COLO668 (cell line): ENCODE measurements at regions not wholly inside any gene's neighbourhood (a gene's known extent, or its start where the extent isn't known, plus 50 kb on each side); places are given as distances from the start of the nearest gene placed in this dataset.
A peak's percentile ranks its signal among the peaks of the same experiment; 100 is the strongest.

Experiments used
- DNase-seq: peaks from one replicate; lab custom pipeline; 2025; ENCODE audit not compliant: unreplicated experiment; lab: John Stamatoyannopoulos, UW

GRCh38 chr18:25962919-25963318 is 127.5 kb downstream of the SS18 start:
- DNase-seq, result no peak

GRCh38 chr18:25962176-25962575 is 128.2 kb downstream of the SS18 start:
- DNase-seq, result no peak

DNA sequence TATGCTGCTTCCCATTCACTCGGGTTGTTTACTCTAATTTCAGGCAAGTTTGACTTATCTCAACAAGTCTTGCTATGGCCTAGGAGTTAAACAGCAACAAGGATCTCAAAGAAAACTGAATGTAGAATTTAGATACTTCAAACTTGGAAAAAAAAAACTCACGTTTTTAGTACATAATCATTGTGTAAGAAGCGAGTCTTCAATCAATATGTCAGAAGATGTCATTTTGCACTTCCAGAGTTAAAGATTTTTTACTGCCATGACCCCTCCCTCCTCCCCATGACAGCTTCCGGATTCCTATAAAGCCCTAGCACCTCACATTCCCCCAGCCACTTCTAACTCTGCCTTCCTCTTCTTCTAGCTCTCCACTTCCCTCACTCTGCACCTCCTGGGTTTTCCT is 133.4 kb downstream of the SS18 start:
- DNase-seq, result no peak

GRCh38 chr18:25953111-25953510 is 137.3 kb downstream of the SS18 start:
- no peak for DNase-seq

DNA sequence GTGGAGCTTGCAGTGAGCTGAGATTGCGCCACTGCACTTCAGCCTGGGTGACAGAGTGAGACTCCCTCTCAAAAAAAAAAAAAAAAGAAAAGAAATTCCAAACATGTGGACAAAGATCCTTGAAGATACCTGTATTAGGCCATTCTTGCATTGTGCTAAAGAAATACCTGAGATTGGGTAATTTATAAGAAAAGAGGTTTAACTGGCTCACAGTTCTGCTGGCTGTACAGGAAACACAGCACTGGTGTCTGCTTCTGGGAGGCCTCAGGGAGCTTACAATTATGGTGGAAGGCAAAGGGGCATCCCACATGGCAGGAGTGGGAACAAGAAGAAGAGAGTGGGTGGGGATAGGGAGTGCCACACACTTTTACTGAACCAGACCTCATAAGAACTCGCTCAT is 140.1 kb downstream of the SS18 start:
- DNase-seq, result no peak

DNA sequence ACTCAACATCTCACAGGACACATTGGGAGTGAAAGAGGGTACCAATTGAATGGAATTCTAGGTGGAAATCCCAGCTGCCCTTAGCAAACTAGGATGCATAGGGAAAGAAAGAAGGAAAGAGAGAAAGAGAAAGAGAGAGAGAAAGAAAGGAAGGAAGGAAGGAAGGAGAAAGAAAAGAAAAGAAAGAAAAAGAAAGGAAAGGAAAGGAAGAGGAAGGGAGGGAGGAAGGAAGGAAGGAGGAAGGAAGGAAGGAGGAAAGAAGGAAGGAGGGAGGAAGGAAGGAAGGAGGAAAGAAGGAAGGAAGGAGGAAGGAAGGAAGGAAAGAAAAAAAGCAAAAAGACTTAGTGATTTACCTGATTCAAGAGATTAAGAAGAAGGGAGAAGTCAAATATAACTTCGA is 143.9 kb downstream of the SS18 start:
- no peak for DNase-seq

GRCh38 chr18:25935356-25935755 is 155.1 kb downstream of the SS18 start:
- no peak for DNase-seq

DNA sequence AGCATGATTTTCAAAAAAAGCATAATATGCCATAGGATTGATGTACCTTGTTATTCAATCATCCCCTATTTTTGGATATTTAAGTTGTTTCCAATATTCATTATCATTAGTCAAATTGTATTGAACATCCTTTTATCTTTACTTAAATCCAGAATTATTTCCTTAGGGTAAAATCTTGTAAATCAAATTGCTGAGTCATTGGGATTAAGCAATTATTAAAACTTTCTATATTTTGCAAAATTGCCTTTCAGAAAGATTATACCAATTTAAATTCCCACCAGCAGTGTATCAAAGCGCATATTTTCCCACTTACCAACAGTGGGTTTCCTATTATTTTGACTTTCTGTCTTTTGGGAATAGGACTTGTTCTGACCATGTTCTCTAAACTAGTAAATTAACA is 159.3 kb downstream of the SS18 start:
- DNase-seq, result no peak

DNA sequence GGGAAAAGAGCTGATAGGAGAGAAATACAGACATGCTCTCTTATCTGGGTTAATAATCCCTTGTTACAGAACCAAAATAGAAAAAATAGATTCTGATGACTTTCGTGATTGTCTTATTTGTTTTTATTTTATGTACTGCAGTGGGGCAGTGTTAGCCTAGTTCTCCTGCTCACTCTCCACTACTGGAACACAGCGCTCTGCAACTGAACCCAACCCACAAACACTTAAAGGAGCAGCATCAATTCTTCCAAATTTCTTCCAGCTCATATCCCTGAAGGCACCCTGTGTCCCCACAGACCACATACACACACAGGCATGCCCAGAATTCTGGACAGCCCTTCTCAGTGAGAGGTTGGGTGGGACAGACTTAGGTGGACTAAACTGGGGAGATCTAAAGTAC is 160.6 kb downstream of the SS18 start:
- no peak for DNase-seq

- DNase-seq, result no peak
Measured at GRCh38 chr18:25927830-25928229, 162.6 kb downstream of the SS18 start.

GRCh38 chr18:25923193-25923592 is 167.2 kb downstream of the SS18 start:
- DNase-seq, result no peak

GRCh38 chr18:25921677-25922421 is 168.6 kb downstream of the SS18 start:
- DNase-seq, result peak; percentile 41

- DNase-seq, result no peak
Measured at GRCh38 chr18:25915907-25916306, 174.5 kb downstream of the SS18 start.

- DNase-seq, result no peak
Measured at GRCh38 chr18:25898965-25899364, 191.4 kb downstream of the SS18 start.

DNA sequence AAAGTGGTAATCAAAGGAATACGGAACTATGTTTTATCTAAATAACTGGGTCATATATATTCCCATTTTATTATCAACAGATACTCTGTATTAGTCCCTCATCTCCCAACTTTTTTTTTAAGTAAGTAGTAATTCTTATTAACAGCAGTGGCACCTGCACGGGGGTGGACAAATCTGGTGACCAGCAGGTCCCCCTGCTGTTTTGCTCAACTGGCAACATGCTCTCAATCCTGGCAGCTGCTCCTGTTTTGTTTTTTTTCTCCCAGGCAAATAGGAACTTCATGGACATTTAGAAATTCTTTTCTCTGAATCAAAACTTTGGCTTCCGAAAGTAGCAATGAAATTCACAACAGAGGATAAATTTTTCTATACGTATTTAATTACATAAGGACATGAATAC is 193.5 kb downstream of the SS18 start:
- DNase-seq, result no peak

DNA sequence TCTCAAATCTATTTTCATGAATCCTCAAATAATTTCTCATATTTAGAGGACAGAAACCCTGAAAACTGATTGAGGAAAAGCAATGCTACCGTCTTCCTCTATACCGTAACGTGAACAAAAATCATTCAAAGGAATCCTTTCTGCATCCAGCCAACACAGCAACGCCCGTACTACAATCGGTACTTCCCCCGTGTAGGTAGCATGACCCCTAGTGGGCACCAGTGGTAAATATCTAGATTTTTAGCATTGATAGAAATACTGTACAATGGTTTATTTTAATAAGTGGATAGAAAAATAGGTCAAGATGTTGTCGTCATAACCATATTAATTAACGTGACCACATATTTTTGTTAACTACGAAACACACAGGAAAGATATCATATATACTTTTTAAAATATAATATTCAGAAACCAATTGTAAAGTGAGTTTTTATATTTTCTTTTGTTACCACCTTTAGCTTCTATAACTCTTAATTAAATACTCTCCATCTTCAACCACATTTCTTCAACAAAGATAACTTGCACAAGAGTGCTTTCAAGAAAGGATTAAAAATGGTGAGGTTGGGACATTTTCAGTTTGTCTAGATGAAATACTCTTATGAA is 194.1 kb downstream of the SS18 start:
- peak; percentile 24 for DNase-seq

DNA sequence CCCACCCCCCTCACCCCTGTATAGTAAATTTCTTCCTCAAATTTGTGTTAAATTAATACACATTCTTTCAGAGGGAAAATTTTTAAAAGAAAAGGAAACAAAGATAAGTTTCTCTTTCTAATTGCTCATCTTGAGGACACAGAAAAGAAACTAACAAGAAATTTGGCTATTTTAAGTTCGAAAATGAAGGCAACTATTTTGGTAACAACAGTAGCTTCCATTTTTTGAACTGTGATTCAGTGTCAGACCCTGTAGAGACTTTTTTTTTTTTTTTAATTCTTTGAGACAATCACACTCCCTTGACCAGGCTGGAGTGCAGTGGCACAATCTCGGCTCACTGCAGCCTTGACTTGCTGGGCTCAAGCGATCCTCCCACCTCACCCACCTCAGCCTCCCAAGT is 194.9 kb downstream of the SS18 start:
- no peak for DNase-seq

DNA sequence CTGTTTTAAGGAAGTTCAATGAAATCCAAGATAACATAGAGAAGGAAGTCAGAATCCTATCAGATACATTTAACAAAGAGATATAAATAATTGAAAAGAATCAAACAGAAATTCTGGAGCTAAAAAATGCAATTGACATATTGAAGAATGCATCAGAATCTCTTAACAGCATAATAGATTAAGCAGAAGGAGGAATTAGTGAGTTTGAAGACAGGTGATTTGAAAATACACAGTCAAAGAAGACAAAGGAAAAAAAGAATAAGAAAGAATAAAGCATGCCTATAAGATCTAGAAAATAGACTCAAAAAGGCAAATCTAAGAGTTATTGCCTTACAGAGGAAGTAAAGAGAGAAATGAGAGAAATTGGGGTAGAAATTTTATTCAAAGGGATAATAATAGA is 204.1 kb downstream of the SS18 start:
- DNase-seq, result no peak

- no peak for DNase-seq
Measured at GRCh38 chr18:25883091-25883490, 207.3 kb downstream of the SS18 start.

GRCh38 chr18:25881149-25881548 is 209.3 kb downstream of the SS18 start:
- DNase-seq, result no peak

GRCh38 chr18:25880441-25880840 is 210.0 kb downstream of the SS18 start:
- no peak for DNase-seq

- peak; percentile 17 for DNase-seq
Measured at GRCh38 chr18:25876330-25876948, 214.0 kb downstream of the SS18 start.
